HCT116 (cell line): ENCODE measurements at regions not wholly inside any gene's neighbourhood (a gene's known extent, or its start where the extent isn't known, plus 50 kb on each side); places are given as distances from the start of the nearest gene placed in this dataset.

ENCODE experiments used
- ATAC-seq: fragments of 200-7000 bp; cut with Tn5 transposase; 2 replicates; pipeline ENCODE4 v1.9.1; 2020; ENCODE audit warnings: mild to moderate bottlenecking, moderate library complexity
- BruUV-seq: library from RNA; stranded (reverse); fragments of 400-500 nt; replicated peaks from 2 replicates; lab custom pipeline; 2021; lab: Mats Ljungman, UMichigan
- CTCF ChIA-PET: fragments of 300-600 bp; sonication (Branson Sonifier 250); formaldehyde crosslinking; loops from one replicate; lab custom pipeline; 2021; ENCODE audit warnings: antibody characterized with exemption; lab: Charles Lee
- POLR2A ChIA-PET: fragments of 300-600, 350-600 bp; sonication (Branson Sonifier 250); formaldehyde crosslinking; loops from one replicate; lab custom pipeline; 2021; ENCODE audit warnings: antibody characterized with exemption; lab: Charles Lee
- RAD21 ChIA-PET, 2 experiments: fragments of 300-600 bp; sonication (Branson Sonifier 250); formaldehyde crosslinking; loops; one replicate each; lab custom pipeline; 2023; ENCODE audit warnings: low total read pairs in 2 of 2; ENCODE audit not compliant: uncharacterized antibody in 2 of 2, unreplicated experiment in 2 of 2, low non-redundant PET in 1 of 2; lab: Charles Lee
- DNase-seq: peaks from one replicate; pipeline ENCODE4 v3.0.0-alpha.2; 2010; ENCODE audit warnings: low read depth, low spot score
- H2AFZ ChIP-seq: fragments of 200-600 bp; shearing (Covaris generic), sonication (generic); 2 replicates; pipeline ENCODE4 v1.6.1; 2017; ENCODE audit warnings: low read depth, mixed run types, mixed read lengths, antibody characterized with exemption, low read length; ENCODE audit not compliant: poor library complexity, severe bottlenecking
- H3K27ac ChIP-seq: 2 replicates; pipeline ENCODE4 v1.5.1; 2012; ENCODE audit warnings: low read depth, low read length
- H3K27me3 ChIP-seq: fragments of 200-600 bp; sonication (generic); 2 replicates; pipeline ENCODE4 v1.6.1; 2016; ENCODE audit warnings: mixed run types, low read length, mixed read lengths; ENCODE audit not compliant: insufficient read depth
- H3K36me3 ChIP-seq, 2 experiments: fragments of 200-500 bp in 1 of 2; fragments of 200-600 bp in 1 of 2; sonication (Bioruptor generic) in 1 of 2; sonication (generic) in 1 of 2; 2 replicates each; pipeline versions ENCODE4 v1.5.1 to v1.6.1; 2014 to 2016; ENCODE audit warnings: low read length in 2 of 2, inconsistent platforms in 1 of 2, mixed read lengths in 1 of 2, mixed run types in 1 of 2; ENCODE audit not compliant: insufficient read depth in 2 of 2, control insufficient read depth in 1 of 2
- H3K4me1 ChIP-seq, 2 experiments: fragments of 200-600 bp in 1 of 2; sonication (generic) in 1 of 2; 2 replicates each; pipeline versions ENCODE4 v1.5.1 to v1.6.1; 2012 to 2017; ENCODE audit warnings: low read length in 2 of 2, inconsistent platforms in 1 of 2, mild to moderate bottlenecking in 1 of 2, mixed read lengths in 1 of 2, mixed run types in 1 of 2, moderate library complexity in 1 of 2; ENCODE audit not compliant: insufficient read depth in 2 of 2, control insufficient read depth in 1 of 2
- H3K4me2 ChIP-seq: fragments of 200-600 bp; sonication (generic); 2 replicates; pipeline ENCODE4 v1.6.1; 2017; ENCODE audit warnings: mixed run types, low read length, mixed read lengths
- H3K4me3 ChIP-seq, 2 experiments: fragments of 200-600 bp in 1 of 2; sonication (generic) in 1 of 2; replicated peaks in 1 of 2; 2 replicates each; pipeline ENCODE4 v1.5.1; 2011 to 2016; ENCODE audit warnings: low read length in 2 of 2, control low read depth in 1 of 2, low read depth in 1 of 2, mild to moderate bottlenecking in 1 of 2, mixed read lengths in 1 of 2, mixed run types in 1 of 2
- H3K79me2 ChIP-seq: fragments of 200-600 bp; sonication (generic); 2 replicates; pipeline ENCODE4 v1.6.1; 2017; ENCODE audit warnings: mild to moderate bottlenecking, mixed run types, low read length, moderate library complexity, mixed read lengths; ENCODE audit not compliant: insufficient read depth
- H3K9ac ChIP-seq: fragments of 200-600 bp; sonication (generic); 2 replicates; pipeline ENCODE4 v1.6.1; 2016; ENCODE audit warnings: low read length, mixed read lengths
- H3K9me2 ChIP-seq: fragments of 200-600 bp; sonication (generic), shearing (Covaris generic); 2 replicates; pipeline ENCODE4 v1.6.1; 2017; ENCODE audit warnings: mixed run types, mild to moderate bottlenecking, moderate library complexity; ENCODE audit not compliant: insufficient read depth
- H3K9me3 ChIP-seq, 2 experiments: fragments of 200-500 bp in 1 of 2; fragments of 200-600 bp in 1 of 2; sonication (Bioruptor generic) in 1 of 2; sonication (generic) in 1 of 2; 2 replicates each; pipeline ENCODE4 v1.6.1; 2014 to 2017; ENCODE audit warnings: low read length in 2 of 2, mixed read lengths in 2 of 2, inconsistent platforms in 1 of 2, low read depth in 1 of 2, mild to moderate bottlenecking in 1 of 2, mixed run types in 1 of 2, moderate library complexity in 1 of 2; ENCODE audit not compliant: control insufficient read depth in 1 of 2, insufficient read depth in 1 of 2
- H4K20me1 ChIP-seq: fragments of 200-600 bp; sonication (generic), shearing (Covaris generic); 2 replicates; pipeline ENCODE4 v1.6.1; 2017; ENCODE audit warnings: mixed run types, mild to moderate bottlenecking, moderate library complexity; ENCODE audit not compliant: insufficient read depth
- CEBPB ChIP-seq: IDR thresholded peaks from 2 replicates; pipeline ENCODE4 v1.6.1; 2012; ENCODE audit warnings: low read depth
- ELF1 ChIP-seq: IDR thresholded peaks from 2 replicates; pipeline ENCODE4 v1.6.1; 2012; ENCODE audit warnings: low read depth, borderline replicate concordance
- JUND ChIP-seq: IDR thresholded peaks from 2 replicates; pipeline ENCODE4 v1.6.1; 2012
- TCF7L2 ChIP-seq: IDR thresholded peaks from 2 replicates; pipeline ENCODE4 v1.7.0; 2011; ENCODE audit warnings: borderline replicate concordance, inconsistent platforms; ENCODE audit not compliant: insufficient read depth, insufficient read length; ENCODE audit errors: extremely low read depth
- intact Hi-C: fragments of 100-400 bp; cut with micrococcal nuclease; formaldehyde crosslinking; loops from 2 replicates; pipeline ENCODE4 v1.10.0; 2022
- TF ChIP-seq, protein P1 (sequence below): IDR thresholded peaks from 2 replicates; pipeline ENCODE4 v1.6.1; 2012
- TF ChIP-seq, protein P2 (sequence below): IDR thresholded peaks from 2 replicates; pipeline ENCODE4 v1.6.1; 2011; ENCODE audit warnings: mild to moderate bottlenecking, low read length, moderate library complexity; ENCODE audit not compliant: insufficient replicate concordance; ENCODE audit errors: extremely low read depth
- TF ChIP-seq, protein P3 (sequence below), 3 experiments: fragments of 200-600 bp in 1 of 3; sonication (generic) in 1 of 3; IDR thresholded peaks in 2 of 3; conservative IDR thresholded peaks in 1 of 3; 2 replicates each; pipeline ENCODE4 v1.5.1; 2012 to 2017; ENCODE audit warnings: low read depth in 2 of 3, low read length in 2 of 3, antibody characterized with exemption in 1 of 3, borderline replicate concordance in 1 of 3, control low read depth in 1 of 3, mild to moderate bottlenecking in 1 of 3, mixed read lengths in 1 of 3, mixed run types in 1 of 3, moderate library complexity in 1 of 3; ENCODE audit not compliant: insufficient read depth in 1 of 3

DNA sequence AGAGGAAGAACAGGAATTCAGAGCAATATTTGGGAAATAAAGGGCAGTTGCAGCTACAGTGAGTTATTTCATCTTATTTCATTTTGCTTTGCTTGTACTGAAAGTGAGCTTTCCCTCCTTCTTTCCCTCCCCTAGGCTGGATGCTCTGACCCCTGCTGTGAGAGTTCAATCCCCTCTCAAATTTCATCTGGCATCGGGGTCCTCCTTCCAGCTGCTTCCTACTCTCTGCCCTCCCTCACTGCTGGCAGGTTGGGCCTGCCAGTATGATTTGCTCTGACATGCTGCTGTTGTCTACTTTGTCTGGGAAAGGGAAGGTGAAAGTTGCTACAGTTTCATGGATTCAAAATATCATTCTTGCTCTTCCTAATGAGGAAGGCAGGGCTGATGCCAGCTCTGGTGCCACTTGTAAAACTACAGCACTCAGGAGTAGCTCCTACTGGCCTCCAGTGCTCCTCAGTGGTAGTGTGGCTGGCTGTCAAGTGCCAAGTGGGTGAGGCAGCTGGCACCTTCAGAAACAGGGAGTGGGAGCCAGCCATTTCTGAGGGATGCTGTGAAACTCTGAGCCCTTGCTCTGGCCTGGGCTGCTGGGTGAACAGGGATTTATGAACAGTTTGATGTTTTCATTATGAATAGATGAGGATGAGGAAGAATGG, 408.6 kb downstream of the HAPSTR1 start:
- 0 out of 2 replicates have a peak, but pooled peaks cover 5% of the 10 kb centered on the region for H3K27me3 ChIP-seq
- ChIA-PET POLR2A (no interaction called here), RAD21 (no interaction called here), CTCF (no interaction called here)
- no peak overlapping the region for H3K27ac ChIP-seq
- no peak for TF ChIP-seq CEBPB
- TF ChIP-seq, protein P1, sequence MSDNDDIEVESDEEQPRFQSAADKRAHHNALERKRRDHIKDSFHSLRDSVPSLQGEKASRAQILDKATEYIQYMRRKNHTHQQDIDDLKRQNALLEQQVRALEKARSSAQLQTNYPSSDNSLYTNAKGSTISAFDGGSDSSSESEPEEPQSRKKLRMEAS = no peak
- TF ChIP-seq, protein P2, sequence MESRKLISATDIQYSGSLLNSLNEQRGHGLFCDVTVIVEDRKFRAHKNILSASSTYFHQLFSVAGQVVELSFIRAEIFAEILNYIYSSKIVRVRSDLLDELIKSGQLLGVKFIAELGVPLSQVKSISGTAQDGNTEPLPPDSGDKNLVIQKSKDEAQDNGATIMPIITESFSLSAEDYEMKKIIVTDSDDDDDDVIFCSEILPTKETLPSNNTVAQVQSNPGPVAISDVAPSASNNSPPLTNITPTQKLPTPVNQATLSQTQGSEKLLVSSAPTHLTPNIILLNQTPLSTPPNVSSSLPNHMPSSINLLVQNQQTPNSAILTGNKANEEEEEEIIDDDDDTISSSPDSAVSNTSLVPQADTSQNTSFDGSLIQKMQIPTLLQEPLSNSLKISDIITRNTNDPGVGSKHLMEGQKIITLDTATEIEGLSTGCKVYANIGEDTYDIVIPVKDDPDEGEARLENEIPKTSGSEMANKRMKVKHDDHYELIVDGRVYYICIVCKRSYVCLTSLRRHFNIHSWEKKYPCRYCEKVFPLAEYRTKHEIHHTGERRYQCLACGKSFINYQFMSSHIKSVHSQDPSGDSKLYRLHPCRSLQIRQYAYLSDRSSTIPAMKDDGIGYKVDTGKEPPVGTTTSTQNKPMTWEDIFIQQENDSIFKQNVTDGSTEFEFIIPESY = no peak
- TF ChIP-seq JUND = no peak
- no peak for TF ChIP-seq TCF7L2
- TF ChIP-seq, protein P3, sequence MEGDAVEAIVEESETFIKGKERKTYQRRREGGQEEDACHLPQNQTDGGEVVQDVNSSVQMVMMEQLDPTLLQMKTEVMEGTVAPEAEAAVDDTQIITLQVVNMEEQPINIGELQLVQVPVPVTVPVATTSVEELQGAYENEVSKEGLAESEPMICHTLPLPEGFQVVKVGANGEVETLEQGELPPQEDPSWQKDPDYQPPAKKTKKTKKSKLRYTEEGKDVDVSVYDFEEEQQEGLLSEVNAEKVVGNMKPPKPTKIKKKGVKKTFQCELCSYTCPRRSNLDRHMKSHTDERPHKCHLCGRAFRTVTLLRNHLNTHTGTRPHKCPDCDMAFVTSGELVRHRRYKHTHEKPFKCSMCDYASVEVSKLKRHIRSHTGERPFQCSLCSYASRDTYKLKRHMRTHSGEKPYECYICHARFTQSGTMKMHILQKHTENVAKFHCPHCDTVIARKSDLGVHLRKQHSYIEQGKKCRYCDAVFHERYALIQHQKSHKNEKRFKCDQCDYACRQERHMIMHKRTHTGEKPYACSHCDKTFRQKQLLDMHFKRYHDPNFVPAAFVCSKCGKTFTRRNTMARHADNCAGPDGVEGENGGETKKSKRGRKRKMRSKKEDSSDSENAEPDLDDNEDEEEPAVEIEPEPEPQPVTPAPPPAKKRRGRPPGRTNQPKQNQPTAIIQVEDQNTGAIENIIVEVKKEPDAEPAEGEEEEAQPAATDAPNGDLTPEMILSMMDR (IDR thresholded peaks at IDR 0.05 in 2 of 3, conservative IDR thresholded peaks at IDR 0.05 in 1 of 3; ENCODE audit: borderline replicate concordance in 1 of 3, insufficient read depth in 1 of 3, low read depth in 2 of 3, low read length in 2 of 3) = no peak
- no peak for TF ChIP-seq ELF1
- no peaks in the 10 kb centered on the region for H3K9me3 ChIP-seq
- BruUV-seq = no TSS peak
- H3K4me3 ChIP-seq = no peak overlapping the region
- no peaks in the 10 kb centered on the region for H3K4me1 ChIP-seq
- H3K79me2 ChIP-seq = no peaks in the 10 kb centered on the region
- DNase-seq (no peak), ATAC-seq (no peak)
- no peak overlapping the region for H3K4me2 ChIP-seq
- H2AFZ ChIP-seq = no peak overlapping the region
- H4K20me1 ChIP-seq = no peaks in the 10 kb centered on the region
- no peak overlapping the region for H3K9ac ChIP-seq
- no peaks in the 10 kb centered on the region for H3K9me2 ChIP-seq
- no peaks in the 10 kb centered on the region for H3K36me3 ChIP-seq
- intact Hi-C loops = no loop called here
